ACHN (cell line): ENCODE measurements at regions not wholly inside any gene's neighbourhood (a gene's known extent, or its start where the extent isn't known, plus 50 kb on each side); places are given as distances from the start of the nearest gene placed in this dataset.
"Not testable (repeated sequence)": the region's sequence is repeated elsewhere in the genome, so short reads cannot be mapped to it uniquely, and the experiment has no call there.

Experiments
- DNase-seq: peaks from one replicate; pipeline ENCODE4 v3.0.0-alpha.2; 2015
- in situ Hi-C: cut with HindIII; loops from 2 replicates; pipeline ENCODE4 v1.10.0; 2017; ENCODE audit warnings: low sequenced_read_pairs, low pct_ligation_motif_present, low pct_unique_long_range_greater_than_20kb

- DNase-seq = no peak
Observed at GRCh38 chr12:46557539-46558373, 185.2 kb upstream of the SLC38A2 start.

DNA sequence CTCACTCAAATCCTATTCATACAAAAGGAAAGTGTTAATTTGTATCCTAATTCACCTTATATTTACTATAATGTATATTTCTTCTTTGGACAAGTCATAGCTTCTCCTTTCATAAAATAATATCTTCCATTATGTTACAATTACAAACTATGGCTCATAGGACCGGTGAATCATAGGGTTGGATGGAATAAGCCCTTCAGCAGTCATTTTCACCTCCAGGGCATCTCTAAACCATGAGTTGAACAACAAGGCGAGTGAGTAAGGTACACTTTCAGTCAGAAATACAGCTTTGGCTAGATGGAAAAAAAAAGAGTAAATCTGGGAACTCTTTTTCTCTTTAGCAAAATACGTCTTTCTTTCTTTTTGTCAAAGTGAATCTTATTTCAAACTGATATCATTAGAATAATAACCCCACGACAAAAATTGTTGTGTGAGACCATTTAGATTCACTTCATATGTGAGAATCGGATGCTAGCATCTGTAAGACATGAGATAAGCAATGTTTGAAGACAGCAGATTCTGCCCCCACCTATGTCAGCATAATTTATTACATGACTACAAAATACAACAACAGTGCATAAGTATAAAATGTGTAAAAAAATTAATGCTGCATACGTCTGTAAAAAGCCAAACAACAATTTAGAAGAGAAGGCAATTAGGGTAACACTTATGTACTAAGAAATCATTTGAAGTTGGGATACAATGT is 184.4 kb upstream of the SLC38A2 start:
- peak; percentile 9 for DNase-seq
- in situ Hi-C loops = no loop called here

More at GRCh38 chr12:46557539-46558373, 185.2 kb upstream of the SLC38A2 start:
- in situ Hi-C loops = no loop called here

DNA sequence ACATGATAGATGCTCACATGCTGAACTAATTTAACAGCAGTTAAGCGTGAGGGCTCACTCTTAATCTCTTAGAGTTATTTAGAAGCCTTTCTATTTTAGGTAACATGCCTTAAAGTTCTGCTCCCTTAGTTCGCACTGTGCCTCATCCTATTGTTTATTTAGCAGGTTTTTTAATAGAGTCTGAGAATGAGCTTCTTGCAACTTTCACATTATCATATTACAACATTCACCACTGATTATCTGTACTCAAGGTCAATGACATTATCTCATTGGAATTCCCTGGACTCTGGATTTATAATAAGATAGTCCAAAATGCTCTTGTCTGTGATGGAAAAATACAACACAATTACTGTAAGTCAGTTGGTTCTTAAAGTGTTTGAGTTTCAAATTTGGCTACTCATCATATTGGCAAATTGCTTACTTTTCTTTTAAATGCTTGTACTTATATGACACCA is 183.6 kb upstream of the SLC38A2 start:
- in situ Hi-C loops = no loop called here
- DNase-seq = peak; percentile 65

DNA sequence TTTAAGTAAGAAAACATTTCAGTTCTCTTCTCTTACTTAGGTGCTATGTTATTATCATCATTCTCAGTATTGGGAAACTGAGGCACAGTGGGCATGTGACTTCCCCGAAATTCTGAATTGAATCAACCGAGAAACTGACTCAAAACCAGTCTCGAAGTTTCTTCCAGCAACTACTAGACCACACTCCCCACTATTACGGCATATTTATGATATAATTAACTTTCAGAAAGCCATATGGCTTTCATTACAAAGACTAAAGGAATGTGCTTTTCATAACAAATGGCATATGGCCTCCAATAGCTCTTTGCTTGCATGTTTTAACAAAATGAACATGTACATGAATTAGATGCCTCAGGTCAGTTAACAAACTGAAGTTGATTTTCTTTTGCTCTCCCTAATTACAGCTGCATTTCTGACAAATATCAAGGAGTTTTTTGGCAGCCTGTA is 182.9 kb upstream of the SLC38A2 start:
- peak; percentile 30 for DNase-seq
- in situ Hi-C loops = no loop called here

DNA sequence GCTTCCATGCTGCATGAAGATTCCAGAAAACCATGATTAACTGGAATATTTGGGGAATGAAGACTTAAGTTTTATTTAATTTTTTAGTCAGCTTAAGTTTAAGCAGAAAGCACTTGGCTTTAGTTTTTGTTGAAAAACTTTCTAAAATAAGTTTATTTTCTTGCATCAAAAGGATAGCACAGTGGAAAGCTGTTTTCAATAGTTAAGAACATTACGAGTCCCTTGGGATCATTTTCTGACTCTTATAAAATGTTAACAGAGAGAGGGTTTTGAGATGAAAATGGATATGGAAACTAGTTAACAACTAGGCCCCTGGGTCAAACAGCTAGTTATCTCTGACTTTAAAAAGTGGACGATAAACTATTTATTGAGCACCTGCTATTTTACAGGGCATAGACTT is 181.9 kb upstream of the SLC38A2 start:
- in situ Hi-C loops = no loop called here
- DNase-seq = no peak

GRCh38 chr12:46553911-46554310 is 181.3 kb upstream of the SLC38A2 start:
- in situ Hi-C loops = no loop called here
- DNase-seq = no peak

DNA sequence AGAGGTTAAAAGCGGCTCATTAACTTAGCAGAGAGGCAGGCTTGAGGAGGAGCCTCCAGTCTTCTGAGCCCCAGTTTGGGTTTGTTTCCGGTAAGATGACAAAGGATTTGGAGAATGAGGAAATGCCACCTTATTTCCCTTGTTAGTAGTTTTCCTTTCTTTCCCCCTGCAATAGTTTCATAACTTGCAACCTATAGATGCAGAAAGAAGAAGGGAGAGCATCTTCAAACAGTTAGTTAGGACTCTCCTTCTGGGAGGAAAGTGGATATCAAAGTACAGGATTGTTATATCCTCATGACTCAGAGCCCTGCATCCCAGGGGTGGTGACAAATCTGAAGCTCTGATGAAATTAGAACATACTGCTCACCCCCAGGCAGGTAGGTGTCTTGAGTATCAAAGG is 180.7 kb upstream of the SLC38A2 start:
- in situ Hi-C loops = no loop called here

GRCh38 chr12:46550266-46550879 is 177.8 kb upstream of the SLC38A2 start:
- in situ Hi-C loops = no loop called here
- no peak for DNase-seq

More for the DNA sequence above, 180.7 kb upstream of the SLC38A2 start:
- DNase-seq = peak; percentile 23

DNA sequence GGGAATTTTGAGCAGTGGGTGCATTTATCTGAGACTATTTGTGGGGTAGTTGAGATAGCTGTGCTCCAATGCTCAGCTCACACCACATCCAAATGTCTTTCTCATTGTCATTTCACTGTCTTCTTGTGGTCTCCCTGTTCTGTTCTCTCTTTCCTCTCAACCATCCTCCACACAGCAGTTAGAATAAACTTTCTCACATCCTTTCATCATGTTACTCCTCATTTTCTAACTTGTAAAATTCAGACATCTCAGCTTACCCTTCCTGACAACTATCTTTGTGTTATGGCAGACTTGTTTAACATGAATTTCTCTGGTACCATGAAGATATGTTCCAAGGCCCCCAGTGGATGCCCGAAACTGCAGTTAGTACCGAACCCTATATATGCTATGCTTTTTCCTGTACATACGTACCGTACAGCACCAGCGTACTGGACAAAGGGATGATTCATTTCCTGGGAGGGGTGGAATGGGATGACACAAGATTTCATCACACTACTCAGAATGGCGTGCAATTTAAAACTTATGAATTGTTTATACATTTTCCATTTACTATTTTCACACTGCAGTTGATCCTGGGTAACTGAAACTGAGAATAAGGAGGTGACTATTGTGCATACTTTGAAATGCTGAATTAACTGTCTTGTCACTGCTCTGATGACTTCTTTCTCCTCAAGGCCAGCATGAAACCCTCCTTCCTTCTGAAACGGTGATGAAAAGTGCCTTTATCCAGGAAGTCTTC is 177.1 kb upstream of the SLC38A2 start:
- in situ Hi-C loops = no loop called here
- DNase-seq = no peak

GRCh38 chr12:46548605-46549071 is 176.1 kb upstream of the SLC38A2 start:
- DNase-seq = no peak

GRCh38 chr12:46547421-46548354 is 175.1 kb upstream of the SLC38A2 start:
- in situ Hi-C loops = no loop called here
- no peak for DNase-seq

More at GRCh38 chr12:46548605-46549071, 176.1 kb upstream of the SLC38A2 start:
- in situ Hi-C loops = no loop called here

DNA sequence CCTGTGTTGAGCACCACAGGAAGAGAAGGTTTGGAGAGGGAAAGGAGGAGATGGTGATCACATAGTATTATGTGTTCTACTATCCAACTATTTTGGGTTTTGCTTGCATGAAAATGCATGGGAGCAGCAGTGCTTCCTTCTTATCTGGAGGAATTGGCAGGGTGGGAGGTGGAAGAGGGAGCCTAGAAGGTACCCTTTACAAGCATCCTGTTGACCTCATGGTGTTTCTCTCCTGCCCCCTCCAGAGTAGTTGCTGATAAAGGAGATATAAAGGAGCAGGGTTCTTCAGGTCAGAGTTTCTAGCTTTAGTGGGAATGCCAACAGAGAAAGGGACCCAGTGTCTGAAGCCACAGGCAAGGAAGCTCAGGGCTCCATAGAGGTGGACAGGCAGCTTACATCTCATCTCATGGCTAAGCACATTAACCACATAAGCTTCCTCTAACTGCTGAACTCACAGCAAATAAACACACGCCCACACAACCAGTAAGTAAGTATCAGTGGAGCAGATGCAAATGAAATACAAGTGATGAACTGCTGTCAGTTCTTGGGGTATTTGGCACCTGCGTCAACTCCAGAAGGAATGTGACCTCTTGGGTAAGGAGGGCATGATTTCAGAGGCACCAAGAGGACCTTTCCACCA is 174.2 kb upstream of the SLC38A2 start:
- no peak for DNase-seq
- in situ Hi-C loops = no loop called here

GRCh38 chr12:46543378-46543795 is 170.8 kb upstream of the SLC38A2 start:
- DNase-seq, in situ Hi-C loops: not testable (repeated sequence)

GRCh38 chr12:46538976-46539375 is 166.4 kb upstream of the SLC38A2 start:
- in situ Hi-C loops = no loop called here
- DNase-seq = no peak

- in situ Hi-C loops = no loop called here
Observed at GRCh38 chr12:46537387-46537955, 164.9 kb upstream of the SLC38A2 start.

GRCh38 chr12:46536316-46536715 is 163.7 kb upstream of the SLC38A2 start:
- in situ Hi-C loops, DNase-seq: not testable (repeated sequence)

More at GRCh38 chr12:46537387-46537955, 164.9 kb upstream of the SLC38A2 start:
- no peak for DNase-seq

- DNase-seq = no peak
- in situ Hi-C loops = no loop called here
Observed at GRCh38 chr12:46535907-46536306, 163.3 kb upstream of the SLC38A2 start.
